ENCODE measurements at regions not wholly inside any gene's neighbourhood (a gene's known extent, or its start where the extent isn't known, plus 50 kb on each side); places are given as distances from the start of the nearest gene placed in this dataset.

DNA sequence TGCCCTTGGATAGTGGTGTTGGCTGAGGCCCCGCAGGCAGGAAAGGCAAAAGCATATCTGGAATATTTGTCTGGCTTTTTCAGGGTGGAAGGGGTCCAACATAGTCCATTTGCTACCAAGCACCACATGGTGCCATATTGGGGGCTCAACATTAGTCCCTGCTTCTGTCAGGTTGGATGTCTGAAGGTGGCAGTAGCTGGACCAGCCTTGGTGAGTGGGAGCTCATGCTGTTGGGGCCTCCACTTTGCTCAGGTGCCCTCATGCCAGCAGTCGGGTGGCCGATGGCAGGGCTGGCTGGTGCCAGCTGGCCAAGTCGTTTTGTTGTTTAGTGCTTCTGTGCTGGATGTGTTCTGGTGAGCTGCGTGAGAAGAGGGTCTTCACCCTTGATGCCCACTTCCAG lies 135.3 kb downstream of the PAPOLA start:
- TF ChIP-seq POLR2A (IDR thresholded peaks at IDR 0.05): no peak
- TF ChIP-seq CTCF (IDR thresholded peaks at IDR 0.05): no peak
